Suprapubic skin (tissue), 4 donors: ENCODE measurements at regions not wholly inside any gene's neighbourhood (a gene's known extent, or its start where the extent isn't known, plus 50 kb on each side); places are given as distances from the start of the nearest gene placed in this dataset.

Source experiments
- CTCF ChIP-seq, 2 donors: fragments of 200-600 bp in 1 of 2; fragments of 450-650 bp in 1 of 2; sonication (generic) in 1 of 2; IDR thresholded peaks; one replicate each; pipeline ENCODE4 v1.5.1; 2016 to 2019; ENCODE audit warnings: antibody characterized with exemption in 2 of 2, mild to moderate bottlenecking in 1 of 2, moderate library complexity in 1 of 2
- EP300 ChIP-seq: sonication (generic); formaldehyde crosslinking; IDR thresholded peaks from one replicate; pipeline ENCODE4 v1.6.1; 2017; ENCODE audit warnings: antibody characterized with exemption
- POLR2AphosphoS5 ChIP-seq, 3 donors: sonication (generic); formaldehyde crosslinking; IDR thresholded peaks; one replicate each; pipeline ENCODE4 v1.6.1; 2017; ENCODE audit warnings: antibody characterized with exemption in 3 of 3

GRCh38 chr5:168106008-168106761, 185.3 kb upstream of the WWC1 start:
- no peak for TF ChIP-seq CTCF (IDR thresholded peaks at IDR 0.05)
- TF ChIP-seq POLR2AphosphoS5 (IDR thresholded peaks at IDR 0.05) = no peak
- no peak for TF ChIP-seq EP300
